B cell (primary cell): ENCODE measurements at regions not wholly inside any gene's neighbourhood (a gene's known extent, or its start where the extent isn't known, plus 50 kb on each side); places are given as distances from the start of the nearest gene placed in this dataset.

Source experiments
- ATAC-seq: fragments of 200-7000 bp; cut with Tn5 transposase; one replicate; pipeline ENCODE4 v1.10.0; 2021; ENCODE audit warnings: low read depth, mild to moderate bottlenecking, moderate number of reproducible peaks, moderate library complexity
- CTCF ChIA-PET: fragments of 350-600 bp; sonication (Branson Sonifier 250); formaldehyde crosslinking; loops from one replicate; lab custom pipeline; 2021; ENCODE audit warnings: antibody characterized with exemption, inconsistent platforms; lab: Charles Lee
- POLR2A ChIA-PET: fragments of 350-600 bp; sonication (Branson Sonifier 250); formaldehyde crosslinking; loops from one replicate; lab custom pipeline; 2021; ENCODE audit warnings: antibody characterized with exemption; lab: Charles Lee
- DNase-seq: peaks from one replicate; pipeline ENCODE4 v3.0.0; 2013
- H2AFZ ChIP-seq: 2 replicates; pipeline ENCODE4 v1.6.1; 2012; ENCODE audit warnings: mild to moderate bottlenecking, low read depth, low read length; ENCODE audit not compliant: insufficient read depth, poor library complexity, severe bottlenecking
- H3K27ac ChIP-seq, 2 donors: 1 replicate in 1 of 2; 2 replicates in 1 of 2; pipeline ENCODE4 v1.5.1; 2012 to 2013; ENCODE audit warnings: low read length in 2 of 2, mild to moderate bottlenecking in 2 of 2, moderate library complexity in 1 of 2
- H3K27me3 ChIP-seq, 4 experiments: fragments of 200-600 bp in 1 of 4; sonication (generic) in 1 of 4; replicated peaks in 1 of 4; 1 replicate in 2 of 4; 2 replicates in 2 of 4; pipeline versions ENCODE4 v1.6.1 to v1.7.0; 2013 to 2016; ENCODE audit warnings: low read length in 3 of 4, mild to moderate bottlenecking in 2 of 4, mixed read lengths in 1 of 4, moderate library complexity in 1 of 4; ENCODE audit not compliant: insufficient read depth in 4 of 4, control insufficient read depth in 3 of 4; ENCODE audit errors: control extremely low read depth in 1 of 4
- H3K36me3 ChIP-seq, 2 experiments: replicated peaks in 1 of 2; 1 replicate in 1 of 2; 2 replicates in 1 of 2; pipeline versions ENCODE4 v1.6.1 to v1.7.1; 2013; ENCODE audit warnings: low read length in 1 of 2; ENCODE audit not compliant: insufficient read depth in 2 of 2, control insufficient read depth in 1 of 2; ENCODE audit errors: control extremely low read depth in 1 of 2, extremely low read depth in 1 of 2
- H3K4me1 ChIP-seq, 2 donors: fragments of 200-600 bp in 1 of 2; sonication (generic) in 1 of 2; 1 replicate in 1 of 2; 2 replicates in 1 of 2; pipeline versions ENCODE4 v1.5.1 to v1.6.1; 2013 to 2017; ENCODE audit warnings: low read length in 2 of 2; ENCODE audit not compliant: control insufficient read depth in 2 of 2, insufficient read depth in 2 of 2
- H3K4me2 ChIP-seq: replicated peaks from 2 replicates; pipeline ENCODE3; 2012; ENCODE audit warnings: mild to moderate bottlenecking, low read depth, low read length; ENCODE audit not compliant: poor library complexity, severe bottlenecking
- H3K4me3 ChIP-seq, 5 experiments: fragments of 200-600 bp in 1 of 5; sonication (generic) in 1 of 5; 1 replicate in 3 of 5; 2 replicates in 2 of 5; pipeline versions ENCODE4 v1.5.1 to v1.7.0; 2011 to 2016; ENCODE audit warnings: low read length in 4 of 5, mild to moderate bottlenecking in 4 of 5, low read depth in 2 of 5, control low read depth in 1 of 5, moderate library complexity in 1 of 5; ENCODE audit not compliant: insufficient read depth in 1 of 5; ENCODE audit errors: control extremely low read depth in 1 of 5, extremely low read depth in 1 of 5
- H3K79me2 ChIP-seq: fragments of 200-600 bp; sonication (generic); one replicate; pipeline ENCODE4 v1.6.0; 2016; ENCODE audit warnings: low read length; ENCODE audit not compliant: control insufficient read depth, insufficient read depth
- H3K9ac ChIP-seq: fragments of 200-600 bp; sonication (generic); 2 replicates; pipeline ENCODE4 v1.6.1; 2017; ENCODE audit warnings: mild to moderate bottlenecking, low read length, moderate library complexity
- H3K9me3 ChIP-seq, 3 donors: one replicate each; pipeline versions ENCODE4 v1.6.1 to v1.7.1; 2013; ENCODE audit warnings: low read length in 2 of 3; ENCODE audit not compliant: control insufficient read depth in 2 of 3, insufficient read depth in 1 of 3; ENCODE audit errors: control extremely low read depth in 1 of 3
- H4K20me1 ChIP-seq: 2 replicates; pipeline ENCODE4 v1.6.0; 2012; ENCODE audit warnings: mild to moderate bottlenecking, low read length; ENCODE audit not compliant: insufficient read depth, control insufficient read depth, poor library complexity, severe bottlenecking
- H3K27ac Mint-ChIP-seq: one replicate; pipeline ENCODE4 v1.8.0; 2021; ENCODE audit warnings: mixed read lengths
- H3K27me3 Mint-ChIP-seq: one replicate; pipeline ENCODE4 v1.8.0; 2021; ENCODE audit warnings: mixed read lengths
- H3K4me1 Mint-ChIP-seq: one replicate; pipeline ENCODE4 v1.8.0; 2021; ENCODE audit warnings: mixed read lengths
- H3K4me3 Mint-ChIP-seq: one replicate; pipeline ENCODE4 v1.8.0; 2021; ENCODE audit warnings: mixed read lengths
- H3K9me3 Mint-ChIP-seq: one replicate; pipeline ENCODE4 v1.8.0; 2022; ENCODE audit warnings: mixed read lengths; ENCODE audit not compliant: insufficient read depth
- EZH2 ChIP-seq: IDR thresholded peaks from 2 replicates; pipeline ENCODE4 v1.6.1; 2012; ENCODE audit warnings: borderline replicate concordance, low read depth, mild to moderate bottlenecking, moderate library complexity, low read length; ENCODE audit not compliant: insufficient read depth, poor library complexity, severe bottlenecking
- WGBS: methylation state at CpG from one replicate; pipeline ENCODE4 v1.1.5; 2013; ENCODE audit warnings: missing lambda C conversion rate; ENCODE audit not compliant: insufficient coverage; 5-methylcytosine and 5-hydroxymethylcytosine counted together
- intact Hi-C: fragments of 100-400 bp; cut with micrococcal nuclease; formaldehyde crosslinking; loops from one replicate; pipeline ENCODE4 v1.10.0; 2022
- TF ChIP-seq, protein P1 (sequence below): fragments of 200-600 bp; IDR thresholded peaks from one replicate; pipeline ENCODE4 v1.8.0; 2022; ENCODE audit warnings: antibody characterized with exemption, mild to moderate bottlenecking

DNA sequence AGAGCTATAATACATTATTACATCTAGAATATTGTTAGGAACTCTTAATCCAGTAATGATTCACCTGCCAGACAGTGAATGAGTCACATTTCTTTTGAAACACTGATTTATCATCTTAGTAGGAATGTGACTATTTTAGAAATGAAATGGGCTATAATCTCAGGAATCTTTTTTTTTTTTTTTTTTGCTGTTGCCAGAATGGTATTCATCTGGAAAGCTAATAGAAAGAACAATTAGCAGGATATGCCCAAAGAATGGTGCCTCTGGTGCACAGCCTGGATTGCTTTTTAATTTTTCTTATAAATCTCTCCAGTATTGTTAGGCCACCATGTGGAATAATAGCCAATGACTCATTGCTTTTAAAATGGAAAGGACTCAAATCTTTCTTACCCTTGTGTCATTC is 181.1 kb upstream of the SMIM31 start:
- H3K36me3 ChIP-seq: no peaks in the 10 kb centered on the region
- CTCF ChIA-PET: no interaction called here
- no peak overlapping the region for H3K27ac Mint-ChIP-seq
- no peaks in the 10 kb centered on the region for H4K20me1 ChIP-seq
- no peak overlapping the region for H3K4me2 ChIP-seq
- no peaks in the 10 kb centered on the region for H3K4me1 ChIP-seq
- peaks cover 6% of the 10 kb centered on the region for H3K9me3 Mint-ChIP-seq
- no peak overlapping the region for H3K4me3 Mint-ChIP-seq
- H2AFZ ChIP-seq: no peak overlapping the region
- H3K27ac ChIP-seq: no peak overlapping the region
- no peaks in the 10 kb centered on the region for H3K27me3 ChIP-seq
- no peak overlapping the region for H3K9ac ChIP-seq
- ATAC-seq (no peak), DNase-seq (no peak)
- no peaks in the 10 kb centered on the region for H3K9me3 ChIP-seq
- no peaks in the 10 kb centered on the region for H3K79me2 ChIP-seq
- intact Hi-C loops: no loop called here
- TF ChIP-seq, protein P1, sequence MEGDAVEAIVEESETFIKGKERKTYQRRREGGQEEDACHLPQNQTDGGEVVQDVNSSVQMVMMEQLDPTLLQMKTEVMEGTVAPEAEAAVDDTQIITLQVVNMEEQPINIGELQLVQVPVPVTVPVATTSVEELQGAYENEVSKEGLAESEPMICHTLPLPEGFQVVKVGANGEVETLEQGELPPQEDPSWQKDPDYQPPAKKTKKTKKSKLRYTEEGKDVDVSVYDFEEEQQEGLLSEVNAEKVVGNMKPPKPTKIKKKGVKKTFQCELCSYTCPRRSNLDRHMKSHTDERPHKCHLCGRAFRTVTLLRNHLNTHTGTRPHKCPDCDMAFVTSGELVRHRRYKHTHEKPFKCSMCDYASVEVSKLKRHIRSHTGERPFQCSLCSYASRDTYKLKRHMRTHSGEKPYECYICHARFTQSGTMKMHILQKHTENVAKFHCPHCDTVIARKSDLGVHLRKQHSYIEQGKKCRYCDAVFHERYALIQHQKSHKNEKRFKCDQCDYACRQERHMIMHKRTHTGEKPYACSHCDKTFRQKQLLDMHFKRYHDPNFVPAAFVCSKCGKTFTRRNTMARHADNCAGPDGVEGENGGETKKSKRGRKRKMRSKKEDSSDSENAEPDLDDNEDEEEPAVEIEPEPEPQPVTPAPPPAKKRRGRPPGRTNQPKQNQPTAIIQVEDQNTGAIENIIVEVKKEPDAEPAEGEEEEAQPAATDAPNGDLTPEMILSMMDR: no peak
- TF ChIP-seq EZH2: no peak
- no peak overlapping the region for H3K4me3 ChIP-seq
- H3K27me3 Mint-ChIP-seq: no peaks in the 10 kb centered on the region
- POLR2A ChIA-PET: no interaction called here
- H3K4me1 Mint-ChIP-seq: no peaks in the 10 kb centered on the region

DNA sequence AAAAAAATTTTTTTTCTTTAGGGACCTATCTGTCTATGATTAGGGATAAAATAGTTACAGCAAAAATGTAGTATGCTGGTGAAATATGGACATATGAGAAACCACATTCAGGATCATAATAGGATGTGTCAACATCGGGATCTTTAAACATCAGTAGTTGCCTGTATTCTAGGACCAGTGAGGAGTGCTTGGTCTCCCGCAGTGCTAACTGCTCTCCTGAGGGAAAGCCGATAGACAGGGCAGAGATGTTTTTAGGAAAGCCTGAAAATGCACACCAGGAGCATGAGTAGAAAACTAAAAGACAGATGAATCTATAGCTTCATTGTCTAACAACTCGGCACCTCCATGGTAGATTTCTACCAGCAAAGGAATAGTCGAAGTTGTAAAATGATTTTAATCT is 178.1 kb upstream of the SMIM31 start:
- Histone ChIP-seq H3K9ac (no peak overlapping the region), H3K36me3 (no peaks in the 10 kb centered on the region), H4K20me1 (no peaks in the 10 kb centered on the region), H3K27ac (no peak overlapping the region), H3K4me3 (no peak overlapping the region), H2AFZ (no peak overlapping the region), H3K79me2 (no peaks in the 10 kb centered on the region), H3K9me3 (no peaks in the 10 kb centered on the region), H3K4me2 (no peak overlapping the region), H3K27me3 (no peaks in the 10 kb centered on the region), H3K4me1 (no peaks in the 10 kb centered on the region)
- POLR2A ChIA-PET: no interaction called here
- intact Hi-C loops: no loop called here
- H3K9me3 Mint-ChIP-seq: peaks cover 9% of the 10 kb centered on the region
- CTCF ChIA-PET: no interaction called here
- ATAC-seq (no peak), DNase-seq (no peak)
- no peak overlapping the region for H3K27ac Mint-ChIP-seq
- 100% methylated on average over 2 of the region's 5 CpGs for WGBS
- H3K4me1 Mint-ChIP-seq: no peaks in the 10 kb centered on the region
- H3K4me3 Mint-ChIP-seq: no peak overlapping the region
- no peaks in the 10 kb centered on the region for H3K27me3 Mint-ChIP-seq
- TF ChIP-seq EZH2: no peak
- TF ChIP-seq, protein P1: no peak
